ENCODE measurements at regions not wholly inside any gene's neighbourhood (a gene's known extent, or its start where the extent isn't known, plus 50 kb on each side); places are given as distances from the start of the nearest gene placed in this dataset.

- Histone ChIP-seq H3K79me2 (ENCODE audit: insufficient read depth, low read depth) (no peaks in the 10 kb centered on the region), H3K27ac (no peak overlapping the region), H3K9ac (no peak overlapping the region), H3K27me3 (ENCODE audit: insufficient read depth, low read depth) (no peaks in the 10 kb centered on the region), H2AFZ (ENCODE audit: low read depth) (no peak overlapping the region), H3K4me2 (no peak overlapping the region), H3K36me3 (ENCODE audit: insufficient read depth) (no peaks in the 10 kb centered on the region), H3K4me1 (ENCODE audit: low read depth, poor library complexity, severe bottlenecking) (no peaks in the 10 kb centered on the region), H3K4me3 (IDR thresholded peaks at IDR 0.05; ENCODE audit: insufficient read depth, low read depth, low read length) (no peak overlapping the region), H4K20me1 (ENCODE audit: insufficient read depth) (no peaks in the 10 kb centered on the region)
- TF ChIP-seq, protein P1, sequence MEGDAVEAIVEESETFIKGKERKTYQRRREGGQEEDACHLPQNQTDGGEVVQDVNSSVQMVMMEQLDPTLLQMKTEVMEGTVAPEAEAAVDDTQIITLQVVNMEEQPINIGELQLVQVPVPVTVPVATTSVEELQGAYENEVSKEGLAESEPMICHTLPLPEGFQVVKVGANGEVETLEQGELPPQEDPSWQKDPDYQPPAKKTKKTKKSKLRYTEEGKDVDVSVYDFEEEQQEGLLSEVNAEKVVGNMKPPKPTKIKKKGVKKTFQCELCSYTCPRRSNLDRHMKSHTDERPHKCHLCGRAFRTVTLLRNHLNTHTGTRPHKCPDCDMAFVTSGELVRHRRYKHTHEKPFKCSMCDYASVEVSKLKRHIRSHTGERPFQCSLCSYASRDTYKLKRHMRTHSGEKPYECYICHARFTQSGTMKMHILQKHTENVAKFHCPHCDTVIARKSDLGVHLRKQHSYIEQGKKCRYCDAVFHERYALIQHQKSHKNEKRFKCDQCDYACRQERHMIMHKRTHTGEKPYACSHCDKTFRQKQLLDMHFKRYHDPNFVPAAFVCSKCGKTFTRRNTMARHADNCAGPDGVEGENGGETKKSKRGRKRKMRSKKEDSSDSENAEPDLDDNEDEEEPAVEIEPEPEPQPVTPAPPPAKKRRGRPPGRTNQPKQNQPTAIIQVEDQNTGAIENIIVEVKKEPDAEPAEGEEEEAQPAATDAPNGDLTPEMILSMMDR (conservative IDR thresholded peaks at IDR 0.05; ENCODE audit: low read depth, low read length): no peak
Measured at GRCh38 chr22:22133910-22134309, 110.7 kb upstream of the VPREB1 start.

GRCh38 chr22:22130953-22131608 lies 113.5 kb upstream of the VPREB1 start:
- Histone ChIP-seq H3K4me2 (no peak overlapping the region), H3K4me1 (ENCODE audit: low read depth, poor library complexity, severe bottlenecking) (no peaks in the 10 kb centered on the region), H3K27me3 (ENCODE audit: insufficient read depth, low read depth) (no peaks in the 10 kb centered on the region), H3K4me3 (IDR thresholded peaks at IDR 0.05; ENCODE audit: insufficient read depth, low read depth, low read length) (no peak overlapping the region), H3K9ac (no peak overlapping the region), H3K36me3 (ENCODE audit: insufficient read depth) (no peaks in the 10 kb centered on the region), H4K20me1 (ENCODE audit: insufficient read depth) (no peaks in the 10 kb centered on the region), H3K27ac (no peak overlapping the region), H2AFZ (ENCODE audit: low read depth) (no peak overlapping the region), H3K79me2 (ENCODE audit: insufficient read depth, low read depth) (no peaks in the 10 kb centered on the region)
- TF ChIP-seq, protein P1 (conservative IDR thresholded peaks at IDR 0.05; ENCODE audit: low read depth, low read length): no peak

GRCh38 chr22:22129387-22129786 lies 115.2 kb upstream of the VPREB1 start:
- no peak overlapping the region for H3K9ac ChIP-seq
- H3K79me2 ChIP-seq (ENCODE audit: insufficient read depth, low read depth): no peaks in the 10 kb centered on the region
- no peaks in the 10 kb centered on the region for H3K36me3 ChIP-seq (ENCODE audit: insufficient read depth)
- H2AFZ ChIP-seq (ENCODE audit: low read depth): no peak overlapping the region
- H3K4me3 ChIP-seq (IDR thresholded peaks at IDR 0.05; ENCODE audit: insufficient read depth, low read depth, low read length): no peak overlapping the region
- no peaks in the 10 kb centered on the region for H3K27me3 ChIP-seq (ENCODE audit: insufficient read depth, low read depth)
- H3K4me2 ChIP-seq: no peak overlapping the region
- no peaks in the 10 kb centered on the region for H3K4me1 ChIP-seq (ENCODE audit: low read depth, poor library complexity, severe bottlenecking)
- H3K27ac ChIP-seq: no peak overlapping the region
- no peaks in the 10 kb centered on the region for H4K20me1 ChIP-seq (ENCODE audit: insufficient read depth)
- TF ChIP-seq, protein P1 (conservative IDR thresholded peaks at IDR 0.05; ENCODE audit: low read depth, low read length): no peak

DNA sequence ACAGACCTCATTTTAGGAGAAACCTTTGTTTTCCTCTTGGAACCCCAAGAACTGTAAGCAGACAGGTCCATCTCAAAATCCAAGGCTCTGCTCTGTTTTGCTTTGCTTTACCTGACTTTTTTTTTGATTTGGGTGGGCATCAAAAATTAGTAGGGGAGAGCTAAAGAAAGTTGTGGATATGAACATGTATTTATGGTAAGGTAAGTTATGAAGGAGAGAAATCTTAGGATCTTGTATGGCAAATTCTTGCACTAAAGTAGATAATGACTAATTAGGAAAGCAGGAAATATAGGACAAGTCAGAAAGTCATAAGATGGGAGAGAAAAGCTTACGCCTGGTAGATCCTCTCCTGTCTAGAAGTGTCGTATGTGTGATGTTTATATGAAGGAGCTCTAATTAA lies 116.1 kb upstream of the VPREB1 start:
- H3K4me3 ChIP-seq (IDR thresholded peaks at IDR 0.05; ENCODE audit: insufficient read depth, low read depth, low read length): no peak overlapping the region
- H3K79me2 ChIP-seq (ENCODE audit: insufficient read depth, low read depth): no peaks in the 10 kb centered on the region

More for the DNA sequence above, 116.1 kb upstream of the VPREB1 start:
- Histone ChIP-seq H4K20me1 (ENCODE audit: insufficient read depth) (no peaks in the 10 kb centered on the region), H3K9ac (no peak overlapping the region), H3K36me3 (ENCODE audit: insufficient read depth) (no peaks in the 10 kb centered on the region), H3K4me2 (no peak overlapping the region), H3K4me1 (ENCODE audit: low read depth, poor library complexity, severe bottlenecking) (no peaks in the 10 kb centered on the region), H3K27me3 (ENCODE audit: insufficient read depth, low read depth) (no peaks in the 10 kb centered on the region), H2AFZ (ENCODE audit: low read depth) (no peak overlapping the region), H3K27ac (no peak overlapping the region)
- TF ChIP-seq, protein P1 (conservative IDR thresholded peaks at IDR 0.05; ENCODE audit: low read depth, low read length): no peak
